ENCODE measurements at regions not wholly inside any gene's neighbourhood (a gene's known extent, or its start where the extent isn't known, plus 50 kb on each side); places are given as distances from the start of the nearest gene placed in this dataset.

GRCh38 chr18:38022234-38022633, 456.6 kb upstream of the CELF4 start:
- TF ChIP-seq FOXP2 (optimal IDR thresholded peaks at IDR 0.05; ENCODE audit: borderline replicate concordance, extremely low read depth, extremely low read length, insufficient read depth) (no peak), REST (IDR thresholded peaks at IDR 0.05; ENCODE audit: insufficient read depth in 1 of 2, low read depth in 2 of 2, low read length in 2 of 2) (no peak), SIN3A (IDR thresholded peaks at IDR 0.05; ENCODE audit: borderline replicate concordance, insufficient read depth, low read length) (no peak), TAF1 (IDR thresholded peaks at IDR 0.05; ENCODE audit: borderline replicate concordance, insufficient read depth, low read length) (no peak)

GRCh38 chr18:38019292-38019691, 453.7 kb upstream of the CELF4 start:
- no peak for TF ChIP-seq REST (IDR thresholded peaks at IDR 0.05; ENCODE audit: insufficient read depth in 1 of 2, low read depth in 2 of 2, low read length in 2 of 2)
- TF ChIP-seq TAF1 (IDR thresholded peaks at IDR 0.05; ENCODE audit: borderline replicate concordance, insufficient read depth, low read length) = no peak
- no peak for TF ChIP-seq FOXP2 (optimal IDR thresholded peaks at IDR 0.05; ENCODE audit: borderline replicate concordance, extremely low read depth, extremely low read length, insufficient read depth)
- TF ChIP-seq POLR2AphosphoS5 (IDR thresholded peaks at IDR 0.05; ENCODE audit: low read depth, low read length) = no peak
- TF ChIP-seq SIN3A (IDR thresholded peaks at IDR 0.05; ENCODE audit: borderline replicate concordance, insufficient read depth, low read length) = no peak

- TF ChIP-seq POLR2AphosphoS5 (IDR thresholded peaks at IDR 0.05; ENCODE audit: low read depth, low read length) (no peak), SIN3A (IDR thresholded peaks at IDR 0.05; ENCODE audit: borderline replicate concordance, insufficient read depth, low read length) (no peak), REST (IDR thresholded peaks at IDR 0.05; ENCODE audit: insufficient read depth in 1 of 2, low read depth in 2 of 2, low read length in 2 of 2) (no peak), TAF1 (IDR thresholded peaks at IDR 0.05; ENCODE audit: borderline replicate concordance, insufficient read depth, low read length) (no peak), FOXP2 (optimal IDR thresholded peaks at IDR 0.05; ENCODE audit: borderline replicate concordance, extremely low read depth, extremely low read length, insufficient read depth) (no peak)
Measured at GRCh38 chr18:38010971-38011857, 445.6 kb upstream of the CELF4 start.

GRCh38 chr18:38010037-38010436, 444.4 kb upstream of the CELF4 start:
- TF ChIP-seq SIN3A (IDR thresholded peaks at IDR 0.05; ENCODE audit: borderline replicate concordance, insufficient read depth, low read length) = no peak
- TF ChIP-seq FOXP2 (optimal IDR thresholded peaks at IDR 0.05; ENCODE audit: borderline replicate concordance, extremely low read depth, extremely low read length, insufficient read depth) = no peak

GRCh38 chr18:38009320-38009719, 443.7 kb upstream of the CELF4 start:
- TF ChIP-seq FOXP2 (optimal IDR thresholded peaks at IDR 0.05; ENCODE audit: borderline replicate concordance, extremely low read depth, extremely low read length, insufficient read depth) (no peak), POLR2AphosphoS5 (IDR thresholded peaks at IDR 0.05; ENCODE audit: low read depth, low read length) (no peak), TAF1 (IDR thresholded peaks at IDR 0.05; ENCODE audit: borderline replicate concordance, insufficient read depth, low read length) (no peak), SIN3A (IDR thresholded peaks at IDR 0.05; ENCODE audit: borderline replicate concordance, insufficient read depth, low read length) (no peak), REST (IDR thresholded peaks at IDR 0.05; ENCODE audit: insufficient read depth in 1 of 2, low read depth in 2 of 2, low read length in 2 of 2) (no peak)

Data from PFSK-1 (cell line).